Esophagus muscularis mucosa (tissue), 4 donors: ENCODE measurements at regions not wholly inside any gene's neighbourhood (a gene's known extent, or its start where the extent isn't known, plus 50 kb on each side); places are given as distances from the start of the nearest gene placed in this dataset.

Experiments used
- DNase-seq: peaks from one replicate; pipeline ENCODE4 v3.0.0-alpha.2; 2017; ENCODE audit errors: extremely low spot score
- H3K27ac ChIP-seq, 4 donors: fragments of 200-600 bp; sonication (generic); replicated peaks in 1 of 4; 1 replicate in 3 of 4; 2 replicates in 1 of 4; pipeline ENCODE4 v1.5.1; 2016 to 2019; ENCODE audit warnings: mild to moderate bottlenecking in 1 of 4
- H3K27me3 ChIP-seq, 4 donors: fragments of 200-600 bp; sonication (generic); one replicate each; pipeline versions ENCODE4 v1.5.1 to v1.6.0; 2016 to 2019
- H3K36me3 ChIP-seq, 4 donors: fragments of 200-600 bp; sonication (generic); one replicate each; pipeline ENCODE4 v1.5.1; 2016 to 2019
- H3K4me1 ChIP-seq, 4 donors: fragments of 200-600 bp; sonication (generic); one replicate each; pipeline ENCODE4 v1.5.1; 2016 to 2019
- H3K4me3 ChIP-seq, 4 donors: fragments of 200-600 bp; sonication (generic); 1 replicate in 2 of 4; 2 replicates in 2 of 4; pipeline ENCODE4 v1.5.1; 2016 to 2019; ENCODE audit warnings: mild to moderate bottlenecking in 4 of 4, moderate library complexity in 1 of 4
- H3K9me3 ChIP-seq, 4 donors: fragments of 200-600 bp; sonication (generic); 1 replicate in 3 of 4; 2 replicates in 1 of 4; pipeline ENCODE4 v1.5.1; 2016 to 2019
- EP300 ChIP-seq: sonication (generic); formaldehyde crosslinking; IDR thresholded peaks from one replicate; pipeline ENCODE4 v1.6.1; 2017; ENCODE audit warnings: antibody characterized with exemption
- POLR2A ChIP-seq: fragments of 450-650 bp; IDR thresholded peaks from one replicate; pipeline ENCODE4 v1.6.1; 2017; ENCODE audit warnings: antibody characterized with exemption, moderate library complexity, mild to moderate bottlenecking, low read depth
- POLR2AphosphoS5 ChIP-seq, 2 donors: sonication (generic); formaldehyde crosslinking; IDR thresholded peaks; one replicate each; pipeline ENCODE4 v1.6.1; 2017; ENCODE audit warnings: antibody characterized with exemption in 2 of 2
- WGBS: methylation state at CpG from one replicate; pipeline ENCODE4 v1.1.5; 2018; 5-methylcytosine and 5-hydroxymethylcytosine counted together
- intact Hi-C: fragments of 100-400 bp; cut with DNase I; formaldehyde crosslinking; loops from one replicate; pipeline ENCODE4 v1.15.1; 2023
- TF ChIP-seq, protein P1 (sequence below), 3 experiments: fragments of 200-600 bp in 2 of 3; fragments of 450-650 bp in 1 of 3; sonication (generic) in 2 of 3; IDR thresholded peaks; one replicate each; pipeline ENCODE4 v1.5.1; 2017 to 2019; ENCODE audit warnings: antibody characterized with exemption in 3 of 3, mild to moderate bottlenecking in 2 of 3, moderate library complexity in 1 of 3

DNA sequence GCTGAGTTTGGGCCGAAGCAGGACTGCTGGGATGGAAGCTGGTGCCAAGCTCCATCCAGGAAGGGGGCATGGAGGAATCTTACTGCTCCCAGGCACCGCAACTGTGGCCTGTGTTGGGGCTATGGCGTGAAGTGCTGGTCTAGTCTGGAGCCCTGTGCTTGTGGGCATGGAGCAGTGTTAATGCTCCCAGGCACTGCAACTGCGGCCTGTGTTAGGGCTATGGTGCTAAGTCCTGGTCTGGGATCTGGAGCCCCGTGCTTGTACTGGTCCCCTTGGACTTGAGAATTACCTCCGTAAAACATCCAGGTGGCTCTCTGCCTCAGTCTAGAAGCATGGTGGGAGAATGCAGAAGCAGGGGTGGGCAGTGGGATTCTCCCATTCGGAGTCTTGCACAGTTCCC is 1379.4 kb upstream of the ACVR2A start:
- intact Hi-C loops, result no loop called here
- H3K9me3 ChIP-seq, result peaks cover 0 to 5% (median 0%) of the 10 kb centered on the region in 4 donors
- H3K27ac ChIP-seq, result no peak overlapping the region
- no peaks in the 10 kb centered on the region for H3K4me1 ChIP-seq
- DNase-seq, result no peak
- TF ChIP-seq EP300 (no peak), POLR2A (no peak), POLR2AphosphoS5 (IDR thresholded peaks at IDR 0.05) (no peak)
- TF ChIP-seq, protein P1, sequence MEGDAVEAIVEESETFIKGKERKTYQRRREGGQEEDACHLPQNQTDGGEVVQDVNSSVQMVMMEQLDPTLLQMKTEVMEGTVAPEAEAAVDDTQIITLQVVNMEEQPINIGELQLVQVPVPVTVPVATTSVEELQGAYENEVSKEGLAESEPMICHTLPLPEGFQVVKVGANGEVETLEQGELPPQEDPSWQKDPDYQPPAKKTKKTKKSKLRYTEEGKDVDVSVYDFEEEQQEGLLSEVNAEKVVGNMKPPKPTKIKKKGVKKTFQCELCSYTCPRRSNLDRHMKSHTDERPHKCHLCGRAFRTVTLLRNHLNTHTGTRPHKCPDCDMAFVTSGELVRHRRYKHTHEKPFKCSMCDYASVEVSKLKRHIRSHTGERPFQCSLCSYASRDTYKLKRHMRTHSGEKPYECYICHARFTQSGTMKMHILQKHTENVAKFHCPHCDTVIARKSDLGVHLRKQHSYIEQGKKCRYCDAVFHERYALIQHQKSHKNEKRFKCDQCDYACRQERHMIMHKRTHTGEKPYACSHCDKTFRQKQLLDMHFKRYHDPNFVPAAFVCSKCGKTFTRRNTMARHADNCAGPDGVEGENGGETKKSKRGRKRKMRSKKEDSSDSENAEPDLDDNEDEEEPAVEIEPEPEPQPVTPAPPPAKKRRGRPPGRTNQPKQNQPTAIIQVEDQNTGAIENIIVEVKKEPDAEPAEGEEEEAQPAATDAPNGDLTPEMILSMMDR (IDR thresholded peaks at IDR 0.05), result no peak
- no peaks in the 10 kb centered on the region for H3K36me3 ChIP-seq
- no peak overlapping the region for H3K4me3 ChIP-seq
- WGBS, result 91% methylated on average over 6 of the region's 7 CpGs
- no peaks in the 10 kb centered on the region for H3K27me3 ChIP-seq

DNA sequence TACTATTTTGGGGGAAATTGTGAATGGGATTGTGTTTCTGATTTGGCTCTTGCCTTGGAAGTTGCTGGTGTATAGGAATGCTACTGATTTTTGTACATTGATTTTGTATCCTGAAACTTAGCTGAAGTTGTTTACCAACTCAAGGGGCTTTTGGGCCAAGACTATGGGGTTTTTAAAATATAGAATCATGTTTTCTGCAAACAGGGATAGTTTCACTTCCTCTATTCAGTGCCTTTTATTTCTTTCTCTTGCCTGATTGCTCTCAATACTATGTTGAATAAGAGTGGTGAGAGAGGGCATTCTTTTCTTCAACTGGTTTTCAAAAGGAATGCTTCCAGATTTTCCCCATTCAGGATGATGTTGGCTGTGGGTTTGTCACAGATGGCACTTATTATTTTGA is 1383.8 kb upstream of the ACVR2A start:
- TF ChIP-seq POLR2A (no peak), EP300 (no peak), POLR2AphosphoS5 (IDR thresholded peaks at IDR 0.05) (no peak)
- TF ChIP-seq, protein P1 (IDR thresholded peaks at IDR 0.05), result no peak
- DNase-seq, result no peak
- H3K36me3 ChIP-seq, result no peaks in the 10 kb centered on the region
- H3K4me3 ChIP-seq, result no peak overlapping the region
- H3K27me3 ChIP-seq, result no peaks in the 10 kb centered on the region
- no peak overlapping the region for H3K27ac ChIP-seq
- intact Hi-C loops, result no loop called here
- no peaks in the 10 kb centered on the region for H3K4me1 ChIP-seq
- H3K9me3 ChIP-seq, result peaks cover 0 to 13% (median 4%) of the 10 kb centered on the region in 4 donors

DNA sequence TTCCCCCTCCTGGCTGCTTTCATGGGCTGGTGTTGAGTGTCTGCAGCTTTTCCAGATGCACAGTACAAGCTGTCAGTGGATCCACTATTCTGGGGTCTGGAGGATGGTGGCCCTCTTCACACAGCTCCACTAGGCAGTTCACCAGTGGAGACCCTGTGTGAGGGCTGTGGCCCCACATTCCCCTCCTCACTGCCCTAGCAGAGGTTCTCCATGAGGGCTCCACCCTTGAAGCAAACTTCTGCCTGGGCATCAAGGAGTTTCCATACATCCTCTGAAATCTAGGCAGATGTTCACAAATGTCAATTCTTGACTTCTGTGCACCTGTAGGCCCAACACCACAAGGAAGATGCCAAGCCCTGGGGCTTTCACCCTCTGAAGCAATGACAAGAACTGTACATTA is 1386.2 kb upstream of the ACVR2A start:
- H3K4me3 ChIP-seq, result no peak overlapping the region
- peaks cover 0 to 13% (median 4%) of the 10 kb centered on the region in 4 donors for H3K9me3 ChIP-seq
- H3K27me3 ChIP-seq, result no peaks in the 10 kb centered on the region
- TF ChIP-seq POLR2AphosphoS5 (IDR thresholded peaks at IDR 0.05) (no peak), EP300 (no peak), POLR2A (no peak)
- TF ChIP-seq, protein P1 (IDR thresholded peaks at IDR 0.05), result no peak
- no peaks in the 10 kb centered on the region for H3K36me3 ChIP-seq
- intact Hi-C loops, result no loop called here
- H3K4me1 ChIP-seq, result no peaks in the 10 kb centered on the region
- DNase-seq, result no peak
- no peak overlapping the region for H3K27ac ChIP-seq

DNA sequence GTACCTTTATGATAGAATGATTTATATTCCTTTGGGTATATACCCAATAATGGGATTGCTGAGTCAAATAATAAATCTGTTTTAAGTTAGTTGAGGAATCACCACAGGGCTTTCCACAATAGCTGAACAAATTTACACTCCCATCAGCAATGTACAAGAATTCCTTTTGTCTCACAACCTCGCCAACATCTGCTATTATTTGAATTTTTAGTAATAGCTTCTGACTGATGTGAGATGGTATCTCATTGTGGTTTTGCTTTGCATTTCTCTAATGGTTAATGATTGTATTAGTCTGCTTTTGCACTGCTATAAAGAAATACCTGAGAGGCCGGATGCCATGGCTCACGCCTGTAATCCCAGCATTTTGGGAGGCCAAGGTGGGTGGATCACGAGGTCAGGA is 1387.6 kb upstream of the ACVR2A start:
- no peak overlapping the region for H3K4me3 ChIP-seq
- no peaks in the 10 kb centered on the region for H3K36me3 ChIP-seq
- no peak for TF ChIP-seq POLR2AphosphoS5 (IDR thresholded peaks at IDR 0.05)
- TF ChIP-seq, protein P1 (IDR thresholded peaks at IDR 0.05), result no peak
- TF ChIP-seq EP300, result no peak
- no peak for DNase-seq
- H3K4me1 ChIP-seq, result no peaks in the 10 kb centered on the region
- H3K27ac ChIP-seq, result no peak overlapping the region
- WGBS, result 96% methylated on average over 4 of the region's 4 CpGs
- H3K27me3 ChIP-seq, result no peaks in the 10 kb centered on the region
- H3K9me3 ChIP-seq, result peaks cover 0 to 13% (median 4%) of the 10 kb centered on the region in 4 donors
- intact Hi-C loops, result no loop called here

DNA sequence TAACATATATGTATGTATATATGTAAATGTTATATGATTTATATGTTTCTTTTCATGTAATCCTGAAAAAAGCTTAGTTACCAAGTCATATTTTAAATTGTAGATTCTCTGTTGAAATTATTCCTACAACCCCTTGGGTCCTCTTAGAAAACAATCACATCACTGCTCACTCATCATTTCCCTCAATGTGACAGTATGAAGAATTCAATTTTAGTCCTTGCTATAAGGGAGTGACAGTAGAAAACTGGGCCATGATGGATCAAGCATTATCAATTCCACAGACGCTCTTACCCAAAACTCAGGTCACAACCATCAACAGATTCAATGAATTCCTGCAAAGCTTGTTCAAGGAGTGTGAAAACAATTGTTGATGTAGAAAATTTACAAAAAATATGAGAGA is 1389.5 kb upstream of the ACVR2A start:
- intact Hi-C loops, result no loop called here
- H3K4me1 ChIP-seq, result no peaks in the 10 kb centered on the region
- H3K36me3 ChIP-seq, result no peaks in the 10 kb centered on the region
- H3K9me3 ChIP-seq, result peaks cover 0 to 8% (median 4%) of the 10 kb centered on the region in 4 donors
- no peak for DNase-seq
- no peaks in the 10 kb centered on the region for H3K27me3 ChIP-seq
- WGBS, result 82% methylated on average over 1 of the region's 1 CpG
- TF ChIP-seq, protein P1 (IDR thresholded peaks at IDR 0.05), result no peak
- TF ChIP-seq EP300, result no peak
- TF ChIP-seq POLR2A, result no peak
- no peak for TF ChIP-seq POLR2AphosphoS5 (IDR thresholded peaks at IDR 0.05)
- no peak overlapping the region for H3K4me3 ChIP-seq
- no peak overlapping the region for H3K27ac ChIP-seq
